PC-9 (cell line): ENCODE measurements at regions not wholly inside any gene's neighbourhood (a gene's known extent, or its start where the extent isn't known, plus 50 kb on each side); places are given as distances from the start of the nearest gene placed in this dataset.

Source experiments
- CTCF ChIP-seq: fragments of 200-600 bp; sonication (generic); conservative IDR thresholded peaks from 2 replicates; pipeline ENCODE4 v1.6.1; 2017; ENCODE audit warnings: mixed run types, antibody characterized with exemption, mild to moderate bottlenecking, moderate library complexity
- EZH2 ChIP-seq: fragments of 200-600 bp; sonication (generic); IDR thresholded peaks from 2 replicates; pipeline ENCODE4 v1.8.0; 2017; ENCODE audit warnings: antibody characterized with exemption, low read depth

GRCh38 chr11:127199306-127199801 is 198.8 kb upstream of the KIRREL3 start:
- no peak for TF ChIP-seq CTCF
- no peak for TF ChIP-seq EZH2
